LNCaP clone FGC (cell line): ENCODE measurements at regions not wholly inside any gene's neighbourhood (a gene's known extent, or its start where the extent isn't known, plus 50 kb on each side); places are given as distances from the start of the nearest gene placed in this dataset.
"Not testable (repeated sequence)": the region's sequence is repeated elsewhere in the genome, so short reads cannot be mapped to it uniquely, and the experiment has no call there.

Source experiments
- DNase-seq: peaks from one replicate; pipeline ENCODE4 v3.0.0-alpha.2; 2011; ENCODE audit warnings: low read depth
- H3K4me3 ChIP-seq: 2 replicates; pipeline ENCODE4 v1.5.1; 2011; ENCODE audit warnings: mild to moderate bottlenecking, low read depth, low read length, control low read depth
- TF ChIP-seq, protein P1 (sequence below): IDR thresholded peaks from 2 replicates; pipeline ENCODE4 v1.5.1; 2012; ENCODE audit warnings: mild to moderate bottlenecking; ENCODE audit not compliant: control insufficient read depth, insufficient read depth; ENCODE audit errors: extremely low read depth

DNA sequence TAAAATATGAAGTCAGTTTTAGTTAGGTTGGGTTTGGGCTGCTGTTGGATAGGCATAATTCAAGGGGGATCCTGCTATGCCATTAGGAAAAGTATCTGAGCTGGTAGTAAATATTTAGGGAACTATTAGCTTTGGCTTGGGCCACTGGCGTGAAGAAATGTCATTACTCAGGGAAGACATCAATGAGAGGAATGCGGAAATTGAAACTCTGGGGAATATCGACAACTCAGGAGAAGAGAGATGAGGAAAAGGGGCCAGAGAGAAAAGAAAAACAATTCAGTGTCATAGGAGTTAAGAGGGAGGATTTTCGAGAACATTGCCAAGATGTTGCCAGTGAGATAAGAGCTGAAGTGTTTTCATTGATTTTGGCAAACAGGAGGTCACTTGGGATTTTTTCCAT, 149.7 kb upstream of the PARD3B start:
- H3K4me3 ChIP-seq = no peak overlapping the region
- TF ChIP-seq, protein P1, sequence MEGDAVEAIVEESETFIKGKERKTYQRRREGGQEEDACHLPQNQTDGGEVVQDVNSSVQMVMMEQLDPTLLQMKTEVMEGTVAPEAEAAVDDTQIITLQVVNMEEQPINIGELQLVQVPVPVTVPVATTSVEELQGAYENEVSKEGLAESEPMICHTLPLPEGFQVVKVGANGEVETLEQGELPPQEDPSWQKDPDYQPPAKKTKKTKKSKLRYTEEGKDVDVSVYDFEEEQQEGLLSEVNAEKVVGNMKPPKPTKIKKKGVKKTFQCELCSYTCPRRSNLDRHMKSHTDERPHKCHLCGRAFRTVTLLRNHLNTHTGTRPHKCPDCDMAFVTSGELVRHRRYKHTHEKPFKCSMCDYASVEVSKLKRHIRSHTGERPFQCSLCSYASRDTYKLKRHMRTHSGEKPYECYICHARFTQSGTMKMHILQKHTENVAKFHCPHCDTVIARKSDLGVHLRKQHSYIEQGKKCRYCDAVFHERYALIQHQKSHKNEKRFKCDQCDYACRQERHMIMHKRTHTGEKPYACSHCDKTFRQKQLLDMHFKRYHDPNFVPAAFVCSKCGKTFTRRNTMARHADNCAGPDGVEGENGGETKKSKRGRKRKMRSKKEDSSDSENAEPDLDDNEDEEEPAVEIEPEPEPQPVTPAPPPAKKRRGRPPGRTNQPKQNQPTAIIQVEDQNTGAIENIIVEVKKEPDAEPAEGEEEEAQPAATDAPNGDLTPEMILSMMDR = no peak
- no peak for DNase-seq

DNA sequence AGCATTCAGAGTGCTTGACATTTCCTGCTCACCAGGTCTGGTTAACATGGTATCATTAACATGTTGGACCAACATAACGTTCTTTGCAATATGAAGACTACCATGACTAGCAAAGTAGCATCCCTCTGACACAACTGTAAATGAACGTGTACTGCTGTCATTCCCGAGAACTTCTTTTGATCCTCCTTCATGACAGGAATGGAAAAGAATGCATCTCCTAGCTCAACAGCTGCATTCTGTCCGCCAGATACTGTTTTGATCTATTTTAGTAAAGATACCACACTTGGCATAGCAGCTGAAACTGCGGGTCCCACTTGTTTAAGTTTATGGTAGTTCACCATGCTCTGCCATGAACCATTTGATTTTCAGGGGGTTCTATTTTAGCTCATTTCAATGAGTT, 144.2 kb upstream of the PARD3B start:
- TF ChIP-seq, protein P1 = no peak
- DNase-seq = no peak

DNA sequence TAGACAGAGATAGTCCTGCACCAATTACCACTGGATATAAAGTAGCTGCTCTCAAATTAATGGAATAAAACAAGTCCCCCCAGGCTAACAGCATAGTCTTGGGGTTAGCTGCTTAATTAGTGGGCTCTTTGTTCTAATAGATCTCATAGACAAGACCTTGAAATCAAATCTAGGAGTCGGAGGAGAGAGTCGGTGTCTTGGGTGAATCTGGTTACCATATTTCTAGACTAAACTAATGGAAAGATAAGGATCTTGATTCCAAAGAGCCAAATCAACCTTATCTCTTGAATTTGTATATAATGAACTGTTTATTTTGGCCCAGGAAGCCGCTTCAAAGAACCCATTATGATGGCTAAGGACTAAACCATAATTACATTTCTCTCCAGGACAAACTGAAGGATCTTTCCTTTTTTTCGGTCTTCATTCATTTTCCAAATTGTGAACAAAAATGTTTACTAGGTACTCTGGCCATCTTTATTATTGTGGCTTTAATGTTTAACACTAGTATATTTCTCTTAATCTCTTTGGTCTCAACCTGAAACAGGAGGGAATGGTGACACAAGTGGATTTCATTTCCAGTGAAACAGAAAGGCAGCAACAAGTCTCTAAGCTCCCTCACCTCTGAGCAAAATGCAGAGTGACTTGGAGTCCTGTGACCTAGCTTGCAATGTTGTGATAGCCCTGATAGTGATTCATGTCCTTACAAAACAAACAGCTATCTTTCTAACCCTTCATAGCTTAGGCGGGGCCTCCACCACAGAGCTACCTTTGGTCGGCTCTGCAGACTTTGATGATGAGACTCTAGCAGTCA, 137.9 kb upstream of the PARD3B start:
- no peak for DNase-seq
- H3K4me3 ChIP-seq = no peak overlapping the region
- TF ChIP-seq, protein P1 = no peak

More for the DNA sequence above, 144.2 kb upstream of the PARD3B start:
- no peak overlapping the region for H3K4me3 ChIP-seq

DNA sequence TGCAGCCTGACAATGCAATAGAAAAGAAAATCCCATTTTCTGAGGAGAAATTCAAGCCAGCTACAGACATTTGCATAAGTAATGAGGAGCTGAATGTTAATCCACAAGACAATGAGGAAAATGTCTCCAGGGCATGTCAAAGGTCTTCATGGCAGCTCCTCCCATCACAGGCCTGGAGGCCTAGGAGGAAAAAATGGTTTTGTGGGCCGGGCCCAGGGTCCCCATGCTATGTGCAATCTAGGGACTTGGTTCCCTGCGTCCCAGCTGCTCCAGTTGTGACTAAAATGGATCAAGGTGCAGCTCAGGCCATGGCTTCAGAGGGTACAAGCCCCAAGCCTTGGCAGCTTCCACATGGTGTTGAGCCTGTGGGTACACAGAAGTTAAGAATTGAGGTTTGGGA, 132.5 kb upstream of the PARD3B start:
- not testable (repeated sequence) for H3K4me3 ChIP-seq, DNase-seq

DNA sequence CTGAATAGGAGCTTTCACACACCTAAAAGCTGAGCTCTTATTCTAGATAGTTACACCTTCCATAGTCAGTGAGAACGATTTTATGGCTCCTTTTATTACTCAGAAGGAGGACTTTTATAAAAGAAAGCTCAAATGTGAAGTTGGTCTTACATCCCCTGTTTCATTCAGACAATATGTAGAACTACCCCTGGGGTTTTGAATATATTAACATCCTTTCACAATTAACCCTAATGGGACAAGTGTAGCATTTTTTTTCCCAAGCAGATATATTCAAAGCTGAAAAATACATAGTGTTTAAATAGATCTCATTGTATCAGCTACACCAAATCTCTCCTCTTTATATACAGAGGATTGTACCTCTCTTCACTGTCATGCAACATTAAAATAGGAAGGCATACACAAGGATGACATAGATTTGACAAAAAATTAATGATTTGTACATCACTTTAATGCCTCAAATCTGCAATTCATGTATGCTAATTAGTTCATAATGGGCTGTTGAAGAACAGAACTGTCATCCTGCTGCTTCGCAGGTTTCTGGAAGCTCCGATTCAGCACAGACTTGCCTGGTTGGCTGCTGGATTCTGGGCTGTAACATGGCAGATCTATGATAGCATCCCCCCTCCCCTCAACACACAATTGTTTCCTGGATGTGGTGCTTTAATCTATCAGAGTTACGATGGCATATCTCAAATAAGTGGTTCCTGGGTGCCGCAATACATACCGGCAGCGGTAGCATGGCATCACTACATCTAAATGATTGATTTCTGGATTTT, 129.7 kb upstream of the PARD3B start:
- TF ChIP-seq, protein P1 = no peak
- DNase-seq = no peak
- H3K4me3 ChIP-seq = no peak overlapping the region

DNA sequence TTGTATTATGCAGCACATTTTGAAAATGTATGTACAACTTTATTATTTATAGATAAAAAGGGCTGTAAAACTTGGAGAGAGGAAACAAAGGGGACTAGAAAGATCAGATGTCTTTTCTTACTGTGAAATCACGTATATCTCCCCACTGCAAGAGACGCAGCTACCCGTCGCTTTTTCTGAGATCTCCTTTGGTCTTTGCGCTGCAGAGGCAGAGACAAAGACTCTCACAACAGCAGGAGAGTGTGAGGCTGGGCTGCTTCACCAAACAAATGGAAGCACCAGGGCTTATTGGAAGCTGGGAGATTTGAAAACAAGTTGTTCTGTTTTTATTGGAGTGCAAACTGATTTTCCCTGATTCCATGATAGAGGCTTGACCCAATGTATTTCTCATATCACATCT, 129.0 kb upstream of the PARD3B start:
- TF ChIP-seq, protein P1 = no peak
- H3K4me3 ChIP-seq = no peak overlapping the region
- DNase-seq = no peak

DNA sequence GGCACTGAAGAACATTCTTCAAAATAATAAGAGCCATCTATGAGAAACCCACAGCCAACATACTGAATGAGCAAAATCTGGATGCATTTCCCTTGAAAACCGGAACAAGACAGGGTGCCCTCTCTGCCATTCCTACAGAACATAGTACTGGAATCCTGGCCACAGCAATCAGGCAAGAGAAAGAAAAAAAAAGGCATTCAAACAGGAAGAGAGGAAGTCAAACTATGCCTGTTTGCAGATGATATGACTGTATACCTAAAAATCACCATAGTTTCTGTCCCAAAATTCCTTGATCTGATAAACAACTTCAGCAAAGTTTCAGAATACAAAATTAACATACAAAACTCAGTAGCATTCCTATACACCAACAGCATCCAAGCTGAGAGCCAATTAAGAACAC, 119.5 kb upstream of the PARD3B start:
- H3K4me3 ChIP-seq = no peak overlapping the region
- no peak for DNase-seq
- TF ChIP-seq, protein P1 = no peak
